Neural progenitor cell (in vitro differentiated cells): ENCODE measurements at regions not wholly inside any gene's neighbourhood (a gene's known extent, or its start where the extent isn't known, plus 50 kb on each side); places are given as distances from the start of the nearest gene placed in this dataset.

ENCODE experiments used
- EZH2phosphoT487 ChIP-seq: fragments of 200-600 bp; sonication (generic); IDR thresholded peaks from 2 replicates; pipeline ENCODE4 v1.6.1; 2017; ENCODE audit warnings: antibody characterized with exemption
- TF ChIP-seq, protein P1 (sequence below): fragments of 200-600 bp; sonication (generic); IDR thresholded peaks from 2 replicates; pipeline ENCODE4 v1.5.1; 2017; ENCODE audit warnings: antibody characterized with exemption, mild to moderate bottlenecking

DNA sequence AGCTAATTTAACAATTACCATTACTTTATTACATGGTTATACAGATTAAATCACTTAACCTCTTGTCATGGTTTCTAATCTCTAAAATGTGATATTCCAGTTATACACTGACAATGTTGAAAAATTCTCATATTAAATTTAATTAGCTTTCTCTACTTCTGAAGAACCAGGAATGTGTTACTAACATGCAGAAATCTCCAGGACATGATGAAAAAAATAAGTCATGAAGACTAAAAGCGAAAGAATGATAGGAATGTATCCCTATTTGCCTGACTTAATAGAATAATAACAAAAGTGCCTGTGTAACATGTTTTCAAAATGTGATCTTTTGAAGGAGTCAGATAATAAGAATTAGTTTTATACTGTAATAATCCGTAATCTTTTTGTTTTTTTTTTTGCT is 2823.7 kb upstream of the PCDH20 start:
- TF ChIP-seq, protein P1, sequence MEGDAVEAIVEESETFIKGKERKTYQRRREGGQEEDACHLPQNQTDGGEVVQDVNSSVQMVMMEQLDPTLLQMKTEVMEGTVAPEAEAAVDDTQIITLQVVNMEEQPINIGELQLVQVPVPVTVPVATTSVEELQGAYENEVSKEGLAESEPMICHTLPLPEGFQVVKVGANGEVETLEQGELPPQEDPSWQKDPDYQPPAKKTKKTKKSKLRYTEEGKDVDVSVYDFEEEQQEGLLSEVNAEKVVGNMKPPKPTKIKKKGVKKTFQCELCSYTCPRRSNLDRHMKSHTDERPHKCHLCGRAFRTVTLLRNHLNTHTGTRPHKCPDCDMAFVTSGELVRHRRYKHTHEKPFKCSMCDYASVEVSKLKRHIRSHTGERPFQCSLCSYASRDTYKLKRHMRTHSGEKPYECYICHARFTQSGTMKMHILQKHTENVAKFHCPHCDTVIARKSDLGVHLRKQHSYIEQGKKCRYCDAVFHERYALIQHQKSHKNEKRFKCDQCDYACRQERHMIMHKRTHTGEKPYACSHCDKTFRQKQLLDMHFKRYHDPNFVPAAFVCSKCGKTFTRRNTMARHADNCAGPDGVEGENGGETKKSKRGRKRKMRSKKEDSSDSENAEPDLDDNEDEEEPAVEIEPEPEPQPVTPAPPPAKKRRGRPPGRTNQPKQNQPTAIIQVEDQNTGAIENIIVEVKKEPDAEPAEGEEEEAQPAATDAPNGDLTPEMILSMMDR = no peak
- no peak for TF ChIP-seq EZH2phosphoT487
